VCaP (cell line): ENCODE measurements at regions not wholly inside any gene's neighbourhood (a gene's known extent, or its start where the extent isn't known, plus 50 kb on each side); places are given as distances from the start of the nearest gene placed in this dataset.

ENCODE experiments used
- H3K27ac ChIP-seq: fragments of 450-650 bp; 2 replicates; pipeline ENCODE4 v1.5.1; 2017
- TF ChIP-seq, protein P1 (sequence below): fragments of 450-650 bp; conservative IDR thresholded peaks from 2 replicates; pipeline ENCODE4 v1.5.1; 2017; ENCODE audit warnings: mild to moderate bottlenecking, moderate library complexity

DNA sequence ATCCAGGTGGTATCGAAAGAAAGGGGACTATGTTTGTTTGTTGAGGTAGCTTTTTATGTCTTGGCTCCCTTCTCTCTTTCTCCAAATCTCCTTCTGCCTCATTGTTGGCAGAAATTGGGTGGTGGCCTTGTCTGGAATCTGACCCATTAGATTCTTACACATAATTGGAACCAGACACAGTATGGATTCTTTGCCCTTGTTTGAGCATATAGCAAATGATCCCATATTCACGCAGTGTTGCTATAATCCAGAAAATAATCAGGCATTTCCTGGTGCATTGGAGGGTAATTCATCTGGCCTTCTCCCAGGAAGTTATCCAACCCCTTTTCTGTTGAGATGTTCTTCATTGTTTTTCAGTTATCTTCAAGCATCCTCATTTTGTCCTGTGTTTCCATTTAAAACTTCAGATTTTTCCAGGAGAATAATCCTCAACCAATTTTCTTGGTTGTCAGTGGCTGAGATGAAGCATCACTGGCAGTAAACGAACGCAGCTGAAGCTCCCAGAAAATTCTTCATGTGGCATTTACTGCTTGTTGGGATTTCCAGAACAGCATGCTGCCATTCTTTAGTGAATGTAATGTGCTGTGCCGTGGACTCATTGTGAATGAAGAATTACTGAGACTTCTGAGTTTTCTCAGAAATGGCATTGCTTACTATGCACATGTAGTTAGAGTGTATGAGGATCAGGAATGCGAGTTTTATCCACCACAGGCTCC lies 70.5 kb upstream of the NTRK2 start:
- H3K27ac ChIP-seq: no peak overlapping the region
- TF ChIP-seq, protein P1, sequence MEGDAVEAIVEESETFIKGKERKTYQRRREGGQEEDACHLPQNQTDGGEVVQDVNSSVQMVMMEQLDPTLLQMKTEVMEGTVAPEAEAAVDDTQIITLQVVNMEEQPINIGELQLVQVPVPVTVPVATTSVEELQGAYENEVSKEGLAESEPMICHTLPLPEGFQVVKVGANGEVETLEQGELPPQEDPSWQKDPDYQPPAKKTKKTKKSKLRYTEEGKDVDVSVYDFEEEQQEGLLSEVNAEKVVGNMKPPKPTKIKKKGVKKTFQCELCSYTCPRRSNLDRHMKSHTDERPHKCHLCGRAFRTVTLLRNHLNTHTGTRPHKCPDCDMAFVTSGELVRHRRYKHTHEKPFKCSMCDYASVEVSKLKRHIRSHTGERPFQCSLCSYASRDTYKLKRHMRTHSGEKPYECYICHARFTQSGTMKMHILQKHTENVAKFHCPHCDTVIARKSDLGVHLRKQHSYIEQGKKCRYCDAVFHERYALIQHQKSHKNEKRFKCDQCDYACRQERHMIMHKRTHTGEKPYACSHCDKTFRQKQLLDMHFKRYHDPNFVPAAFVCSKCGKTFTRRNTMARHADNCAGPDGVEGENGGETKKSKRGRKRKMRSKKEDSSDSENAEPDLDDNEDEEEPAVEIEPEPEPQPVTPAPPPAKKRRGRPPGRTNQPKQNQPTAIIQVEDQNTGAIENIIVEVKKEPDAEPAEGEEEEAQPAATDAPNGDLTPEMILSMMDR: no peak

DNA sequence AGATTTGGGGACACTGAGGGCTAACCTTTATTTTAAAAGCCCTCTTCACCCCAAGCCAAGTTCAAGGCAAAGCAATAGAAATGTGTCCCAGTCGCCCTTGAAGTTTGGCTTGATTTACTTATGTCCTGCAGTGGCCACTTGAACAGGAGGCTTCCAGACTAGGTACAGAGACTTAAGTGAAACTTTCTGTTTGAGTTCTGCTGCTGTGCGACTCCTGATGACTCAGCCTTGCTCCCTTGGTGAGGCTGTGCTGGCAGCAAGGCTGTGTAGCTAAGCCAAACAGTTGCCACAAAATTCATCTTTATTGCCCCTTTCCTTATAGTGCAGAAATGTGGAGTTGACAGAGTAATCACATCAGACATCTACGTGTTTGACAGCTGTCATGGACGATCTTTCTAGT lies 68.8 kb upstream of the NTRK2 start:
- H3K27ac ChIP-seq: no peak overlapping the region
- TF ChIP-seq, protein P1: no peak

DNA sequence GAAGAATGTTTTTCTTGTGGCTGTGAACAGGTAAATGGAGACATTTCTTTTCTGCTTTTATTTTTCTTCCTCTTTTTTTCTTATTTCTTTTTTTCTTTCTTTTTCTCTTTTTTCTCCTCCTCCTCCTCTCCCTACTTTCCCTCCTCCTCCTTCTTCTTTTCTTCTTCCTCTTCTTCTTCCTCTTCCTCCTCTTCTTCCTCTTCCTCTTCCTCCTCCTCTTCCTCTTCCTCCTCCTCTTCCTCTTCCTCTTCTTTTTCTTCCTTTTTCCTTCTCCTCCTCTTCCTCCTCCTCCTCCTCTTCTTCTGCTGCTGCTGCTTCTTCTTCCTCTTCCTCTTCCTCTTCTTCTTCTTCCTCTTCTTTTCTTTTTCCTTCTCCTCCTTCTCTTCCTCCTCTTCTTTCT lies 65.3 kb upstream of the NTRK2 start:
- TF ChIP-seq, protein P1: no peak
- no peak overlapping the region for H3K27ac ChIP-seq

DNA sequence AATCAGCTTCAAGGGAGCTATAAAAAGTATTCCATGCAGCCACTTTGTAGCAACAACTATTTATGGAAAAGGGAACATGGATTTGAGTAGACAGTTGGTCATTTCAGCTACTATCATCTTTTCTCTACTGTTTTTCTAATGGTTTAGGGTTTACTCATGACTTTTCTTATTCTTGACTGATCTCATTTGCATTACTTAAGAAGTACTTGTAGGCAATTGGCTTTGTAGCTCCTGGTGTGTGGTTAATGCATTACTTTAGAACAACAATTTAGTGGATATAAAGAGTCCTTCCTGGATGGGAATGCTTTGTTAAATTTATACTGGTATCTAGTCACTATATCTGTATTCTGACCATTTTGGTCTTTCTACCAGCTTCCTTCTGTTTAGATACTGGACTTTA lies 59.8 kb upstream of the NTRK2 start:
- TF ChIP-seq, protein P1: no peak
- H3K27ac ChIP-seq: no peak overlapping the region

DNA sequence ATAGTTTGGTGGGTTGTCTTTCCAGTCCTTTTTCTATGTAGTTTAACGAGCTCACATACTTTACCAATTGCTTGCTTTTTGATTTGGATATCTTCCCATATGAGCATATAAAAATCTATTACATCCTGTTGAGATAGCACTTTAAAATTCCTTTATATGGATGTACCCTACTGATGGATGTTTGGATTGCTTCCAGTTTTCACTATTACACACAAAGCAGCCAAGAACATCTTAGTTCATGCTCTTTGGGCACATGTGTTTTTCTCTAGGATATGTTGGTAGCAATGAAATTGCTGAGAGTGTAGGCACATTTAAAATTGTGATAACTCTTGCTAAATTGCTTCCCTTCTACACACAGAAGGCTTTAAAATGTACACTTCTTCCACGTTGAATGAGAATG lies 56.1 kb upstream of the NTRK2 start:
- H3K27ac ChIP-seq: 0 out of 2 replicates have a peak overlapping the region, but pooled peaks have one; percentile 14
- TF ChIP-seq, protein P1: no peak

DNA sequence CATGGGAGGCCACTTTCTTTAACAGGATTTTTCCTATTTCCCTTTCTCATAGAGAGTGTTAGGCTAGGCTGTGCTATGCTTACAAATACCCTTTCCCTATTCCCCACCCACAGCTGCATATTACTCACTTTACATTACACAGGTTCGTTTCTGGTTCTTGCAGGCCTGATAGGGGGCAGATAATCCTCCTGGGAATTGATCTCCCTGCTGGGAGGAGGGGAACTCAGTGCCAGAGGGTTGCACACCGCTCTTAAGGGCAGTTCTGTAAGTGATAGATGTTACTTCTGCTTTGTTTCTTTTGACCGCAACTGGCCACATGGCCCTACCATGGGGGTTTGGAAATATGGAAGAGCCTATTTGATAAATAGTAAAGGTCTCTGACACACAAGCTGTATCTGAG lies 54.0 kb upstream of the NTRK2 start:
- H3K27ac ChIP-seq: no peak overlapping the region; the same call in 1 of the 2 replicates
- TF ChIP-seq, protein P1: no peak

DNA sequence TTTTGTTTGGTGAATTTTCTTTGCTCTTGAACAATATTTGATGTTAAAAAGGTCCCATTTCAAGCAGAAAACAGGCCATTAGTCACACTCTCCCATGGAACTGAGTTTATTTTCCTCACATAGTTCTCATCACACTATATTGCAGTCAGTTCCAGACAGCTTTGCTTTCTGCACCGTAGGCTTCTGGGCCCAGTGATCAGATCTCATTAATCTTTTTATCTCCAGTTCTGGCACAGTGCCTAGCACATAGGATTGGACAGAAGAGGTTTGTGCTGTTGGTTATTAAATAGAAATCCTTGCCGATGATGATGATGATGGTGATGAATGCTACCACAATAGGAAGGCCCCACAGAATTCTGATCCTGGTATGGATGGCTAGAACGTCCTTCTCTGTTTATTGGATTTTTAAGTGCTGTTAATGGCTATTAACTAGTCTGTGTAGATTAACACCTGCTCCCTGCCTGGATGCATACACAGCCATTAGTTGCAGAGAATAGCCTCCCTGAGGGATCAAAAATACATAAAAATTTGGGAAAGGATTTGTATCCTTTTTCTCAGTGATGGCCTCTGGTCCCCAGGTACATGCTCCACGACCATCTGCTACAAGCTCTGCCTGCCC lies 52.0 kb upstream of the NTRK2 start:
- TF ChIP-seq, protein P1: no peak
- peak overlapping the region; percentile 32 for H3K27ac ChIP-seq
